GM19023 (cell line): ENCODE measurements at regions not wholly inside any gene's neighbourhood (a gene's known extent, or its start where the extent isn't known, plus 50 kb on each side); places are given as distances from the start of the nearest gene placed in this dataset.
"Not testable (repeated sequence)": the region's sequence is repeated elsewhere in the genome, so short reads cannot be mapped to it uniquely, and the experiment has no call there.

ENCODE experiments used
- ATAC-seq: cut with Tn5 transposase; IDR thresholded peaks from one replicate; pipeline ENCODE4 v1.9.1; 2021; ENCODE audit warnings: mild to moderate bottlenecking, moderate library complexity; ENCODE audit not compliant: unreplicated experiment

GRCh38 chr7:93830141-93830925 is 60.2 kb downstream of the TFPI2 start:
- no peak for ATAC-seq

DNA sequence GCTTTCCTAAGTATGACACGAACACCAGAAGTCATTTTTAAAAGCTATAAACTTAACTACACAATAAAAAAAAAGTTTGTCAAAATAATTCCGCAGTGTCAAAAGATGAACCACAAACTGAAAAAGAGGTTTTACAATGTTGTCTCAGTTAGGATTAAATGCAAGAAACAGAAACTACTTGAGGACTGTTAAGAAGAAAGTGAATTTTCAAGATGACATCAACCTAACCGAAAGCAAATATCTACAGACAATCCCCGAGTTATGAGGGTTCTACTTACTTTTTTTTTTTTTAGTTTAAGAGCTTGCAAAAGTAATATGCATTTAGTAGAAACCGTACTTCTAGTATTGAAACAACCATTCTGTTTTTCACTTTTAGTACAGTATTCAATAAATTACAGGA is 62.3 kb downstream of the TFPI2 start:
- ATAC-seq: no peak

- no peak for ATAC-seq
These were observed 66.9 kb downstream of the TFPI2 start for GRCh38 chr7:93823621-93824020.

DNA sequence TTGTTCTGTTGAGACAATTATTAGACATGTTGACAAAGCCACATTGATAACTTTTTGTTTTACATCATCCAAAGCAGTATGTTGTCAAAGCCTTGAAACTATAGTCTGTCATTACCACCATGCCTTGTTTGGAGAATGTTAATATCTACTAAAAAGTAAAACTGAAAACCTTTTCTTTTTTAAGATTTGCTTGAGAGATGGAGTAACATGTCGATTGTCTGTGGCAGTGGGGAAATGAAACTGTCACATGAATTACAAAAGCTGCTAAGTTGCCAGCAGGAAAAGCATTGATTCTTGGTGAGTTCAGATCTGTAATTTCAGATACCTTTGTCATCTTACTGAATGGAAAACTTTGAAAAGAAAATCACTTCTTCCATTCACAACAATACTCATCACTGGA is 69.1 kb downstream of the TFPI2 start:
- ATAC-seq: no peak

GRCh38 chr7:93819699-93820098 is 70.9 kb downstream of the TFPI2 start:
- no peak for ATAC-seq

- ATAC-seq: no peak
These were observed 73.0 kb downstream of the TFPI2 start for GRCh38 chr7:93817526-93817925.

GRCh38 chr7:93817004-93817403 is 73.5 kb downstream of the TFPI2 start:
- ATAC-seq: no peak

- no peak for ATAC-seq
These were observed 77.0 kb downstream of the TFPI2 start for GRCh38 chr7:93813514-93813913.

- ATAC-seq: no peak
These were observed 78.5 kb downstream of the TFPI2 start for GRCh38 chr7:93812061-93812460.

DNA sequence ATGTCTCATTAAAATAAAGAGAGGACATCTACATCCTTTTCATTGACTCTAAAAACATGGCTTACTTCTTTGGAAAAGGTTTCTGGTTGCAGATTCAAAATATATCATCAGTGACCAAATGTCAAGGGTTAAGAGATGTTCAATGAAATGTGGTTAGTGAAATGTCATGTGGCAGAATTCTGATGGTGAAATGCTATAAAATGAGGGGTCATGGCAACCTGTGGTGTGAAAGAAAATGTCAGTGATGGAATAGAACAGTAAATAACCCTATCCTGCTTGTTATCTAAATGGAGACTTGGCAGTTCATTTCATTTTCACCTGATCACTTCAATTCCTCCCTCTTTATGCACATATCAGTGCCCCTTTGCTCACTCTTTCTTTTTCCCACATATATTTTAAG is 79.4 kb downstream of the TFPI2 start:
- ATAC-seq: no peak

GRCh38 chr7:93810561-93810960 is 80.0 kb downstream of the TFPI2 start:
- ATAC-seq: no peak

DNA sequence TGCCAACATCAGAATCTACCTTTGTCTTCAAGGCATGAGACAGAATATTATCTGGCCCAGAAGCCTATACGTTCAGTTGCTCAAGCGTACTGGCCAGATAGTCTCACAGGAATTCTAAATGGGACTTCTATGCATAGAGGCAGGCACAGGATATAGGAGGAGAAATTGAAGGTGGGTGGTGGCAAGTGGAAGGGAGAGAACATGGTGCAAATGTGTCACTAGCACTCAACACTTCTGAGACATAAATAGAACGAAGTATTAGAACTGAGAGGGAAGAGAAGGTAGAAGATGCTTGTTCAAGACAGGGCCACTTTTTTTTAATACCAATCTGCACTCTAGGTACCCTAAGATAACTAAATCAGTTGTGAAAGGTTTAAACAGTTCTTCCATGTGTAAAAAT is 85.8 kb downstream of the TFPI2 start:
- no peak for ATAC-seq

GRCh38 chr7:93799750-93800357 is 90.7 kb downstream of the TFPI2 start:
- ATAC-seq: no peak

DNA sequence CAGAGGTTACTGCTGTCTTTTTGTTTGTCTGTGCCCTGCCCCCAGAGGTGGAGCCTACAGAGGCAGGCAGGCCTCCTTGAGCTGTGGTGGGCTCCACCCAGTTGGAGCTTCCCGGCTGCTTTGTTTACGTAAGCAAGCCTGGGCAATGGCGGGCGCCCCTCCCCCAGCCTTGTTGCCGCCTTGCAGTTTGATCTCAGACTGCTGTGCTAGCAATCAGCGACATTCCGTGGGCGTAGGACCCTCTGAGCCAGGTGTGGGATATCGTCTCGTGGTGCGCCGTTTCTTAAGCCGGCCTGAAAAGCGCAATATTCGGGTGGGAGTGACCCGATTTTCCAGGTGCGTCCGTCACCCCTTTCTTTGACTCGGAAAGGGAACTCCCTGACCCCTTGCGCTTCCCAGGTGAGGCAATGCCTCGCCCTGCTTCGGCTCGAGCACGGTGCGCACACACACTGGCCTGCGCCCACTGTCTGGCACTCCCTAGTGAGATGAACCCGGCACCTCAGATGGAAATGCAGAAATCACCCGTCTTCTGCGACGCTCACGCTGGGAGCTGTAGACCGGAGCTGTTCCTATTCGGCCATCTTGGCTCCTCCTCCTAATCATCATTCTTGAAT is 97.4 kb downstream of the TFPI2 start:
- ATAC-seq: not testable (repeated sequence)

GRCh38 chr7:93779115-93779514 is 111.4 kb downstream of the TFPI2 start:
- no peak for ATAC-seq

DNA sequence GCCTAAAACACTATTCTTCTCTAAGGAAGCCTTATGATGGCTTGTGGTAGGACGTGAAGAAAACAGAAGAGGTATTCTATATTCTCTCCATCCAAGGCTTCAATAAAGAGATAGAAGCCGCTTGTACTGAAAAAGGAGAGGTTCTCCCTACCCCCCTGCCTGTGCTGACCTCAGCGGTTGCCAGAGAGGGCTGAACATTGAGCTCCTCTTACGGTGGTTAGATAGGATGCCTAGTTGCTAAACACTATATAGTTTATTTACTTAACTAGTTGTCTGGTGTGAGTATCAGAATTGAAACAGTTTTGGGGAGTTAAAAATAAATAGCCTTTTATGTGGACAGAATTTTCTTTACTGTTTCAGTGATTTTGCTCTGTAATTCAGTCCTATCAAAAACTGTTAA is 112.2 kb downstream of the TFPI2 start:
- no peak for ATAC-seq

DNA sequence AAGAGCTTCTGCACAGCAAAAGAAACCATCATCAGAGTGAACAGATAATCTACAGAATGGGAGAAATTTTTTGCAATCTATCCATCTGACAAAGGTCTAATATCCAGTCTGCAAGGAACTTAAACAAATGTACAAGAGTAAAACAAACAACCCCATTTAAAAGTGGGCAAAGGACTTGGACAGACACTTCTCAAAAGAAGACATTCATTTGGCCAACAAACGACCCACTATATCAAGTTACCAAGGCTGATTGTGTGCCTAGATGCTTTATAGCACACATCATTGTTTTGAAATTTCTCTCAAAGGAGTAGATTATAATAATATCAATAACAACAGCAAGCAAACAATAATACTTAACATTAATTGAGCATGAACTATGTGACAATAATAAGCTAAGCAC is 117.1 kb downstream of the TFPI2 start:
- ATAC-seq: no peak

- ATAC-seq: no peak
These were observed 125.1 kb downstream of the TFPI2 start for GRCh38 chr7:93765475-93765874.

DNA sequence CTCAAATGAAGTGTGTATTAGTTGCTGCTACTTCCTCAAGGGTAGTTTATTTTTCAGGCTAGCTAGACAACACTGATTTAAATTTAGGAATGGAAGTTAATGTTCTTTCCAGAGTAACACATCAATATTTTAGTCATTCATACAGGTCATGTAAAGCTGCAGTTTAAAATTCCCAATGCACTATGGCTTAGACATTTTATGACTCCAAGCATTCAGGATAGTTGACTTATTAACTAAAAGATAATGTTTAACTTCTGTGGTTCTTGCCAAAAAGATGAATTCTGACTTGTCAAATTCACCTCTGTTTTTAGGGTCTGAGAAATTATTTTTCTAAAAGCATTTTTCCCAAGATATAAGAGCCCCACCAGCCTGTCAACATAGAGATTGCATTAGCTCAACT is 131.9 kb downstream of the TFPI2 start:
- ATAC-seq: no peak

GRCh38 chr7:93757426-93757825 is 133.1 kb downstream of the TFPI2 start:
- no peak for ATAC-seq

GRCh38 chr7:93756890-93757289 is 133.7 kb downstream of the TFPI2 start:
- no peak for ATAC-seq

- no peak for ATAC-seq
These were observed 139.1 kb downstream of the TFPI2 start for GRCh38 chr7:93751421-93751820.
